Kasumi-1 (cell line): ENCODE measurements at regions not wholly inside any gene's neighbourhood (a gene's known extent, or its start where the extent isn't known, plus 50 kb on each side); places are given as distances from the start of the nearest gene placed in this dataset.

Source experiments
- DNase-seq, 2 experiments: peaks; one replicate each; lab custom pipeline; 2025; lab: John Stamatoyannopoulos, UW

GRCh38 chr2:120852200-120852815, 116.6 kb downstream of the GLI2 start:
- DNase-seq = no peak

- no peak for DNase-seq
Observed at GRCh38 chr2:120853306-120854013, 117.8 kb downstream of the GLI2 start.

- no peak for DNase-seq
Observed at GRCh38 chr2:120854014-120854620, 118.4 kb downstream of the GLI2 start.

GRCh38 chr2:120854766-120855530, 119.3 kb downstream of the GLI2 start:
- DNase-seq = no peak

GRCh38 chr2:120855855-120856405, 120.3 kb downstream of the GLI2 start:
- no peak for DNase-seq

GRCh38 chr2:120856421-120856862, 120.8 kb downstream of the GLI2 start:
- DNase-seq = no peak

GRCh38 chr2:120857422-120857821, 121.8 kb downstream of the GLI2 start:
- no peak for DNase-seq

GRCh38 chr2:120857931-120858330, 122.3 kb downstream of the GLI2 start:
- DNase-seq = no peak

GRCh38 chr2:120858361-120859106, 122.9 kb downstream of the GLI2 start:
- no peak for DNase-seq

GRCh38 chr2:120859128-120859527, 123.5 kb downstream of the GLI2 start:
- no peak for DNase-seq

GRCh38 chr2:120859814-120860578, 124.3 kb downstream of the GLI2 start:
- DNase-seq = no peak

GRCh38 chr2:120860579-120860922, 124.9 kb downstream of the GLI2 start:
- DNase-seq = no peak

GRCh38 chr2:120861191-120861575, 125.5 kb downstream of the GLI2 start:
- DNase-seq = no peak

- no peak for DNase-seq
Observed at GRCh38 chr2:120861576-120862191, 126.0 kb downstream of the GLI2 start.

GRCh38 chr2:120862201-120863060, 126.8 kb downstream of the GLI2 start:
- DNase-seq = no peak

- DNase-seq = no peak
Observed at GRCh38 chr2:120863146-120863545, 127.5 kb downstream of the GLI2 start.

- no peak for DNase-seq
Observed at GRCh38 chr2:120863661-120864320, 128.1 kb downstream of the GLI2 start.

GRCh38 chr2:120864981-120865380, 129.3 kb downstream of the GLI2 start:
- DNase-seq = no peak

GRCh38 chr2:120865656-120866055, 130.0 kb downstream of the GLI2 start:
- no peak for DNase-seq
